Motor neuron (in vitro differentiated cells): ENCODE measurements at regions not wholly inside any gene's neighbourhood (a gene's known extent, or its start where the extent isn't known, plus 50 kb on each side); places are given as distances from the start of the nearest gene placed in this dataset.

Source experiments
- ATAC-seq, 8 experiments: fragments of 200-7000 bp; cut with Tn5 transposase; replicated peaks in 6 of 8; 2 replicates each; pipeline ENCODE4 v1.8.0; 2021; ENCODE audit warnings: mild to moderate bottlenecking in 8 of 8, moderate library complexity in 8 of 8
- H3K27ac ChIP-seq, 2 donors: fragments of 250-450 bp; sonication (Bioruptor Pico); 2 replicates each; pipeline ENCODE4 v1.9.0; 2021; ENCODE audit warnings: antibody characterized with exemption in 2 of 2, mild to moderate bottlenecking in 2 of 2, moderate library complexity in 1 of 2
- H3K4me1 ChIP-seq, 2 donors: fragments of 250-450 bp; sonication (Bioruptor Pico); replicated peaks in 1 of 2; 2 replicates each; pipeline ENCODE4 v1.6.1; 2021; ENCODE audit warnings: antibody characterized with exemption in 2 of 2, mild to moderate bottlenecking in 2 of 2, moderate library complexity in 1 of 2
- H3K4me3 ChIP-seq, 5 donors: fragments of 250-450 bp; sonication (Bioruptor Pico); 2 replicates each; pipeline ENCODE4 v1.9.0; 2021; ENCODE audit warnings: antibody characterized with exemption in 5 of 5, mild to moderate bottlenecking in 5 of 5, moderate library complexity in 4 of 5
- WGBS, 10 experiments: fragments of 450-650 bp; shearing (Covaris generic); methylation state at CpG; one replicate each; pipeline ENCODE4 v1.0.0; 2022; 5-methylcytosine and 5-hydroxymethylcytosine counted together
- in situ Hi-C, 9 experiments: fragments of 400-800 bp; cut with MboI; loops; one replicate each; pipeline ENCODE4 v1.15.0; 2021; ENCODE audit warnings: low sequenced_read_pairs in 9 of 9, low pct_unique_long_range_greater_than_20kb in 2 of 9; ENCODE audit not compliant: unreplicated experiment in 9 of 9

DNA sequence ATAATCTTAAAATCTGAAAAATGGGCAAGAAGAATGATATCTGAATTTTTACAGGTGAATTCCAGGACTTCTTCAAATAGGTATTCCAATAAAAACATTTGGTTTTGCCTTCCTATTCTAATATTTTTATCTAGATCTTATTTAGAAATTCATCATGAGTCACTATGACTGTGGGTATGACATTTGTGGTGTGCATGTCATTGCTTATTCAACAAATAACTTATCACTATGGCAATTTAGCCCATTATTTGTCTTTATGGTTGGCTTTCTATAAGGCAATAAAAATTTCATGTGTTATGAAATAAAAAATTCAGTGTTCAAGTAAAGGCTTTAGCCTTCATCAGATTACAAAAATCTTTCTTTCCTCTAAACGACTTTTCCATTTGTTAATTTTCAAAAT, 1139.6 kb upstream of the NUDT12 start:
- no peak for ATAC-seq
- Histone ChIP-seq H3K27ac (no peak overlapping the region), H3K4me1 (no peaks in the 10 kb centered on the region), H3K4me3 (no peak overlapping the region)
- 0 to 100% (median 66%) methylated on average over 1 of the region's 1 CpG; no CpG with 5 or more reads in 2 of the 10 experiments for WGBS, 10 experiments
- in situ Hi-C loops = no loop called here

DNA sequence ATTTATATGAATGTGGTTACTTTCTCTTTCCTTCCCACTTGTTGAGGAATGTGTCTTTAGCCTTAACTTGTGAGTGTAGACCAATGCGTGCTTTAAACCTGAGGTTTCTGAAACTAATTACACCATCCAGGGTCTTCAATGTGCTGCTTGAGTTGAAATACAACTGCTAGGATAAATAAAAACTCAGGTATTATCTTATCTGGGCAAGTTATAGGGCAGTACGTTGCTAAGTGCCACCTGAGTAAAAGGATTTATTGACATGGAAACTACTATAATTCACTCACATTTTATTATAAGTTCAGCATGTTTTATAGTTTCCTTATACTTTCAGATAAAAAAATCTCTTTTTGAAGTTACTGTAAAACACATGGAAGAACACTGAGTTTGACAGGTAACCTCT, 1136.8 kb upstream of the NUDT12 start:
- ATAC-seq = no peak
- WGBS, 10 experiments = 16 to 100% (median 91%) methylated on average over 1 to 2 of the region's 2 CpGs; no CpG with 5 or more reads in 2 of the 10 experiments
- in situ Hi-C loops = no loop called here

DNA sequence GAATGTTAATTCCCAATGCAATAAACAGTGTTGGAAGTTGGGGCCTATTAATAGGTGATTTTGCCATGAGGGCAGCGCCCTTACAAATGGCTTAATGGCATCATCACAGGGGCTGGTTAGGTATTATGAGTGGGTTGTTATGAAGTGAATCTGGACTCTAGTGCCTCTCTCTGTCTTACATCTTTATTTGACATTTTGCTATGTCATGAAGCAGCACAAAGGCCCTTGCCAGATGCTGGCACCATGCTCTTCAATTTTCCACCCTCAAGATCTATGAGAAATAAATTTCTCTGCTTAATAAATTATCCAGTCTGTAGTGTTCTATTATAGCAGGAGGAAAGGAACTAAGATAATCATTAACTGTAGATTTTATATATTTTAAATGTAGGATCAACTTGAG, 1098.7 kb upstream of the NUDT12 start:
- Histone ChIP-seq H3K4me1 (no peaks in the 10 kb centered on the region), H3K4me3 (no peak overlapping the region), H3K27ac (no peak overlapping the region)
- 33 to 100% (median 64%) methylated on average over 1 of the region's 1 CpG; no CpG with 5 or more reads in 6 of the 10 experiments for WGBS, 10 experiments
- in situ Hi-C loops = no loop called here
- ATAC-seq = no peak

More for the DNA sequence above, 1136.8 kb upstream of the NUDT12 start:
- Histone ChIP-seq H3K27ac (no peak overlapping the region), H3K4me1 (no peaks in the 10 kb centered on the region), H3K4me3 (no peak overlapping the region)

DNA sequence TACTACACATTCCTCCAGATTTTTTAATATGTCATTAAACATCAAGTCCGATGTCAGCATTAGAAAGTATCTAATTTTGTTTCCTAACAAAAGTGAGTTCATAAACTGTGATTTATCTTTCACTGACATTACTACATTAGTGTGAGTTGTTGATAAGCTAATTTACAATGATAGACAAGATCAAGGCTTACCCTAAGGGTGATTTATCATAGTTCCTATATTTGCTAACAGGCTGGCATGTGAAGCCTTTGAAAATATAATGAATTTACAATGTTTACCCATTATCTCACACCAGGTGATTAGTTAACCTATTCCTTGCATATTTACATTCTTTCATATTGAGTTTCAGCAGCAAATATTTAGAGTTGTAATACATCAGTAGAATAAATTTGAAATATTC, 1096.9 kb upstream of the NUDT12 start:
- Histone ChIP-seq H3K4me1 (no peaks in the 10 kb centered on the region), H3K4me3 (no peak overlapping the region), H3K27ac (no peak overlapping the region)
- no peak for ATAC-seq
- in situ Hi-C loops = no loop called here
- WGBS, 10 experiments = 0 to 93% (median 80%) methylated on average over 1 of the region's 1 CpG; no CpG with 5 or more reads in 1 of the 10 experiments

DNA sequence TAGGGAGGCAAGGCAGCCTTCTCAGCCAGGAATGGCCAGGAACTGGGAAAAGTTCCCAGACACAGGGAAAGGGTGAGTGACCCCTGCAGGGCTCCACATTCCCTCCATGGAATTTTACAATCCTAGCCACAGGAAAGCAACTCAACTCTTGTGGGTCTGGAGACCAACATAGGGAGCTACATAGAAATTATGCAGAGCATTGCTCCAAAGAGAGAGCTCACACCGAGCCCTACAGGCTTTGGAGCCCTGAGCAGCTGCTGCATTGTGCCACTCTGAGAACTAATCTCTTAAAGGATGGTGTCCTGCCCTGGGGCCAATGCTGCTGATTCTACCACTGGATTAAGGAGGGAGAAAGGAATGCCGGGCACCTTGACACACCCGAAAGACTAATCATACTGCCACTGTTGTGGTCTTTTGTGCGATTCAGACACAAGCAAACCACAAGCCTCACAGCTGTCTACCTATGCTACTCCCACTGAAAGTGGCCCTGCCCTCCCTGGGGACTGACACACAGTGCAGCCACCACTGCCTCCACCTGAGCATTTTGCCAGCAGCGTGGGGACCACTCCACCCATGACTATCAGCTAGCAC, 1089.8 kb upstream of the NUDT12 start:
- 0 to 100% (median 80%) methylated on average over 1 to 3 of the region's 5 CpGs; no CpG with 5 or more reads in 4 of the 10 experiments for WGBS, 10 experiments
- H3K27ac ChIP-seq = no peak overlapping the region
- peaks cover 7 to 15% of the 10 kb centered on the region in 2 donors for H3K4me1 ChIP-seq
- ATAC-seq = peak in 1 of 8 experiments; percentile 33
- no peak overlapping the region for H3K4me3 ChIP-seq
- in situ Hi-C loops = no loop called here

DNA sequence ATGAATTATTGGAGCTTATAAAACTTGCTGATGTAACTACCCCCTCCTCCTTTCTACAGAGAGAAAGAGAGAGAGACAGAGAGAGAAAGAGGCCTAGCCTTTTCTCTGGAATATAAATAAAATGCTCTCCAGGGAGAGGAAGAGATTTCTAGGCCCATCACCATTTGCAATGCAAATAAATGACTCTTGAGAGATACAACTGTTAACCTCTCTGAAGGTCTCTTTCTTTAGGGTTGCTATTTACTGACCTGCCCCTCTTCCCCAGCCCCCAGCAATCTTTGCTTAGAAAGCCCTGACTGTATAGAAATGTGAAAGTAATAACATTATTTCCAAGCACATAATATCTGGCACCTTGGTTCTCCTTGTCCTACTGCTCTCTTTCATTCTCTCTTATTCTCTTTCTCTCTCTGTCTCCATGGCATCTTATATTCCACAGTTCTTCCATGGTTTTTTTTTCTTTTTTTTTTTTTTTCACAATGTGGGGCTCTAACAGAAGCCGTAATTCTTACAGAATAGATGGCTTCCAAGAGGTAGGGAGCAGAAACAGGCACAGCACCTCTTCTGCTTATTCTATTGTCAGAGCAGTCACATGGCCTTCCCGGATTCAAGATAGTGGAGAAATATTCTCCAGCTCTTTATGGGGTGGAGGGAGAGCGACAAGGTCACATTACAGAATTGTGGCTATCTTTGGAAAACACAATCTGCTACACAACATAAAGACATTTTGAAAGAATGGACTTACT, 1087.9 kb upstream of the NUDT12 start:
- H3K27ac ChIP-seq = no peak overlapping the region
- ATAC-seq = peak in 5 of 8 experiments; percentile 29 to 61 (median 54)
- in situ Hi-C loops = no loop called here
- 0 to 72% (median 46%) methylated on average over 1 to 3 of the region's 3 CpGs; no CpG with 5 or more reads in 2 of the 10 experiments for WGBS, 10 experiments
- H3K4me1 ChIP-seq = peaks cover 7 to 21% of the 10 kb centered on the region in 2 donors
- no peak overlapping the region for H3K4me3 ChIP-seq

DNA sequence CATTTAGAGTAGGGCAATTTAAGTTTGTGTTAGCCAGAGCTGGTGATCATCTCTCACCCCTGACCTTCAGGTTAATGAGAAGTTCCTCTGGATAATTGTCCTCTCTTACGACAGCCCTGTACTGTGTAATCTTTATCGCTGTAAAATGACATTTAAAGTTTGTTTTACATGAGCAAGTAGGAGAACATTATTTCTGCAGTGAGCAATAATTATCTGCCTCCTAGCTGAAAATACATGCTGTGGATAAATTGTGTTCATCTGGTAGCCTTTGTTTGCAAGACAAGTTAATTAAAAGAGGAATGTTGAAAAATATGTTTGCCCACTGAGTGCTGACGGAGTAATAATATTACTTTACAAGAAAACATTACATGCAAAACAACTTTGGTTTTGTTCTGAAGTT, 1083.8 kb upstream of the NUDT12 start:
- peaks cover 7 to 26% of the 10 kb centered on the region in 2 donors for H3K4me1 ChIP-seq

DNA sequence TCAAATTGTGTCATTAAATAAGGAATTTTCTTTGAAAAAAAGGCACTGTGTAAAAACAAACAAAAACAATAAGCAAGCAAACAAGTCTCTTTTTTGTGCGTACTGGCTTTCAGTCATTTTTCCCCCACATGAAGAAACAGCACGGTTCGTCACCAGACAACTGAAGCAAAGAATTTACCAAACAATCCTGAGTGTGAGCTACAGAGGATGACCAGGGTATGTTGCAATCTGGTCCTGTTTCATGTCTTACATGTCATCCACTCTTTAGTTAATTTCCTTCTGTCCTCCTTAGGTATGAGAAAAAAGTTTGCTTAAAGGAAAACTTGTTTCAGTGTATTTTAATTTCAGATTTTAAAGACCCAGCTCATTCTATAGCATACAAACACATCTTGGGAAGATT, 1080.7 kb upstream of the NUDT12 start:
- Histone ChIP-seq H3K4me1 (peaks cover 0 to 11% of the 10 kb centered on the region in 2 donors), H3K4me3 (no peak overlapping the region), H3K27ac (no peak overlapping the region)
- 11 to 81% (median 47%) methylated on average over 1 to 3 of the region's 3 CpGs; no CpG with 5 or more reads in 2 of the 10 experiments for WGBS, 10 experiments
- ATAC-seq = peak in 1 of 8 experiments; percentile 83
- in situ Hi-C loops = no loop called here

More for the DNA sequence above, 1083.8 kb upstream of the NUDT12 start:
- Histone ChIP-seq H3K4me3 (no peak overlapping the region), H3K27ac (no peak overlapping the region)
- 23 to 93% (median 74%) methylated on average over 1 to 3 of the region's 3 CpGs for WGBS, 10 experiments
- no peak for ATAC-seq
- in situ Hi-C loops = no loop called here

DNA sequence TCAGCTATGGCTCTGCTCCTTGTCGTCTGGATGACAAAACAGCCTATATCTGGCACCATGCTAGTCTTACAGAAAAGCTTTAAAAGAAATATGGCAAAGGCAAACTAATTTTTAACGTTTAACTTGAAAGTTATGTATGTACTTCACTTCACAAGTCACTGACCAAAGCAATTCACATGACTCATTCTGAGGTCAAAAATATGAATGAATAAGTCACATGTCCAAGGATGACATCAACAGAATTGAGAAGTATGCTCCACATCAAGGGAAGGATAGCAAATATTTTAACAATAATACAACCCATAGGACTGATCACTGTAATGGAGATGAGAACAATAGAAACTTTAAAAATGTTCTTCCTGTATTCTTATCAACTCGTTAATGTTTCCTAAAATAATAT, 1072.6 kb upstream of the NUDT12 start:
- 3 to 100% (median 61%) methylated on average over 1 to 3 of the region's 3 CpGs for WGBS, 10 experiments
- peak in 2 of 8 experiments; percentile 53 to 73 for ATAC-seq
- Histone ChIP-seq H3K4me1 (no peaks in the 10 kb centered on the region), H3K27ac (no peak overlapping the region), H3K4me3 (no peak overlapping the region)
- in situ Hi-C loops = no loop called here

DNA sequence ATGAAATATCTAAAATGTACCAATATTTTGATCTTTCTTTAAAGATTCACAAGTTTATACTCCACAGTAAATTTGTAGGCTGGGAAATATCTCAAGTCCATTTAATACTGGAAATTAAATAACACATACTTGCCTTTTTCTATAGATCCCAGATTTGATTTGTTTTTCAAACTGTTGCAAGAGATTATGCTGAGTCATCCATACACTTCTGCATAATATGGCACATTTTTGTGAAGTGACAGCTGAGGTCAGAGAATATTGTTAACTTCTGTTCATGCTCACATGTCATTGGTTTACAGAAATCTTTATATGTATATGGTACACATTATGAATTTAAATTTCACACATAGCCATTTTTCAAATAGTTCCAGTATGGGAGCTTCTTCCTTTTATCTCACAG, 1066.3 kb upstream of the NUDT12 start:
- no peak overlapping the region for H3K27ac ChIP-seq
- in situ Hi-C loops = no loop called here
- ATAC-seq = no peak
- H3K4me1 ChIP-seq = no peaks in the 10 kb centered on the region
- no peak overlapping the region for H3K4me3 ChIP-seq

DNA sequence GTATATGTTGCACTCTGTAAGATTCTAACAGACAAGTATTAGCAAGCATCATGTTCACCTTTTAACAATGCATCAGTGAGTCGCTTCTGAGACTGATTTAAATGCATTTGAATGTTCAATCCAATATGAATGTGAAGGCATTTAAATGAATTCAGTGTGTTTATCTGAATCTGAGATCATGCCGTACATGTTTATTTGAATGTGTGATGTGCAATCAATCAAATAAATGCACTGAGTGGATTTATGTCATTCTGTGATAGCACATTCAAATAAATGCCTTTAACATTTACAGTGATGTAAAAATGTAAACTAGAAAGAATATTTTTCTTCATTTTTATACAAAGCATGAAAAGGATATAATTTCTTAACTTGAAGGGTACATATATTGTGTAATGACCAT, 1063.5 kb upstream of the NUDT12 start:
- in situ Hi-C loops = no loop called here
- ATAC-seq = no peak
- Histone ChIP-seq H3K27ac (no peak overlapping the region), H3K4me1 (no peaks in the 10 kb centered on the region), H3K4me3 (no peak overlapping the region)
- WGBS, 10 experiments = 0 to 100% (median 86%) methylated on average over 1 to 2 of the region's 2 CpGs

DNA sequence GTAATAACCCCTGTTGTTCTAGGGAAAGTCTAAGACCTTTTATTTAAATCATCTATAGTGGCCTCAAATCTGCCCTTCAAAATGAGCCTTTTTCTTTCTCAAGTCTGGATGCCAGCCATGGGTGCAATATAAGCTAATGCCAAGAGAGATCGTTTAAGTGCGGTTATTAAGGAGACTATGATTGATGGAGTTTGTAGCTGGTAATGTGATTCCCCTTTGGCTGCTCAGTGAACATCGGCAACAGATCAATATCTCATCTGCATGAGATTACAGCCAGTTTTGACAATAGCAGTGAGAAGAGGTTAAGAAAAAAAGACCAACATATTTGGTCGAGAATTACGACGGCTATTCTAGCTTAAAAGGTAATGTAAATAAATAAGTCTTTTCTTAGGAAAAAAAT, 1049.4 kb upstream of the NUDT12 start:
- in situ Hi-C loops = no loop called here
- WGBS, 10 experiments = 0 to 79% (median 57%) methylated on average over 1 to 6 of the region's 6 CpGs; no CpG with 5 or more reads in 1 of the 10 experiments
- no peak overlapping the region for H3K27ac ChIP-seq
- H3K4me1 ChIP-seq = peaks cover 0 to 25% of the 10 kb centered on the region in 2 donors
- peak in 5 of 8 experiments; percentile 37 to 75 (median 68) for ATAC-seq
- H3K4me3 ChIP-seq = no peak overlapping the region

DNA sequence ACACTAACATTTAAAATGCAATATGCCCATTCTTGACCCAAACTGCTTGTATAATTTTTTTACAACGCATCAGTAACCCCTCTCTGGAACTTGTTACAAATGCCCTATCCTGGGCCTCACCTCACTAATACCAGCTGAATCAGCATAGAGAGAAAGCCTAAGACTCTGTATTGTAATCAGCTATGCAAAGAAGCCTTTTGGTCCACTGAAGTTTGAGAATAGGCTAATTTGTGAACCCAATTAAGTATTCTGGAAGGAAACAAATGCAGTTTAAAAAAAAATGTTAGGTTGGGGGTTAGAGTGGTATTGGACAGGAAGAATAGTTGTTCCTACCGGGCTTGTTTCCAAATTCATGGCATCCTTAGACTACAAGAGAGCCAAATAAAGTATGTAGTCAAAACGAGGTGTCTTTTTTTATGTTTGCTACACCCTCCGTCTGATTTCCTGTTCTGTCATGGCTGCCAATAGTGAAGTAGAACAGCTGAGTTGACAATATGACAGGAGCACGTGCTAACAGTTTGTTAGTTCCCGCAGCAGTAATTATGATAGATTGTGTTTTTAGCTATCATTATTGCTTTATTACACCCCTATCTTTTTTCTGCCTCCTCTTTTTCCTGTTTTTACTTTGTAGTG, 1048.7 kb upstream of the NUDT12 start:
- Histone ChIP-seq H3K4me3 (no peak overlapping the region), H3K27ac (no peak overlapping the region), H3K4me1 (peaks cover 2 to 29% of the 10 kb centered on the region in 2 donors)
- in situ Hi-C loops = no loop called here
- ATAC-seq = peak in 2 of 8 experiments; percentile 51 to 54
- WGBS, 10 experiments = 7 to 100% (median 56%) methylated on average over 2 to 6 of the region's 6 CpGs
